H1 (cell line): ENCODE measurements at regions not wholly inside any gene's neighbourhood (a gene's known extent, or its start where the extent isn't known, plus 50 kb on each side); places are given as distances from the start of the nearest gene placed in this dataset.

Source experiments
- BCL11A ChIP-seq, 2 experiments: IDR thresholded peaks; one replicate each; pipeline ENCODE4 v1.6.1; 2011; ENCODE audit warnings: low read depth in 2 of 2, low read length in 2 of 2, mild to moderate bottlenecking in 2 of 2
- CREB1 ChIP-seq: IDR thresholded peaks from 2 replicates; pipeline ENCODE4 v1.6.1; 2012; ENCODE audit warnings: inconsistent platforms

DNA sequence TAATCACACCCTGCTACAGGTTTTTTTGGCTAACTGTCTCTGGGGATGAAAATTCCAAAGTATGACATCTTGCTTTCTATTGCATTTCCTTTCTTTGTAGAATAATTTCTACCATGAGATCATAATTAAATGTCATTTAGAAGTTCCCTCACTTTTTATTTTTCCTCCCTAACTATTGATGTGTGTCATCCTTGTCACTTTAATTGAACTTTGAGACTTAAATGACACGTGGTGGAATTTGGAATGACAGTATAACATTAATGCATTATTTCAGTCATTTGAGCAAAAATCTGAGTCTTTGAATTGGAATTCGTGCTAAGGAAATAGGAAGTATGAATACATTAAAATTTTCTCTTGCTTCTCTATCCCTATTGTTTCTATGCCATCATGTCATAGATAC is 745.4 kb downstream of the PDHA2 start (continued):
- TF ChIP-seq BCL11A (IDR thresholded peaks at IDR 0.05; ENCODE audit: low read depth in 2 of 2, low read length in 2 of 2), result no peak
- TF ChIP-seq CREB1, result no peak
